Panc1 (cell line): ENCODE measurements at regions not wholly inside any gene's neighbourhood (a gene's known extent, or its start where the extent isn't known, plus 50 kb on each side); places are given as distances from the start of the nearest gene placed in this dataset.

Experiments
- ATAC-seq: fragments of 200-7000 bp; cut with Tn5 transposase; 2 replicates; pipeline ENCODE4 v1.9.1; 2020; ENCODE audit warnings: mild to moderate bottlenecking, moderate library complexity
- BruUV-seq: library from RNA; stranded (reverse); fragments of 400-500 nt; replicated peaks from 2 replicates; lab custom pipeline; 2021; lab: Mats Ljungman, UMichigan
- CTCF ChIA-PET: fragments of 300-600 bp; sonication (Branson Sonifier 250); formaldehyde crosslinking; loops from one replicate; lab custom pipeline; 2022; ENCODE audit warnings: antibody characterized with exemption; lab: Charles Lee
- POLR2A ChIA-PET: fragments of 300-600 bp; sonication (Branson Sonifier 250); formaldehyde crosslinking; loops from one replicate; lab custom pipeline; 2022; ENCODE audit warnings: antibody characterized with exemption; lab: Charles Lee
- DNase-seq: peaks from one replicate; pipeline ENCODE4 v3.0.0-alpha.2; 2010; ENCODE audit warnings: low read depth, low spot score
- H3K27ac ChIP-seq: 2 replicates; pipeline ENCODE4 v1.5.1; 2011; ENCODE audit warnings: mild to moderate bottlenecking, low read length, inconsistent platforms
- H3K27me3 ChIP-seq: fragments of 200-500 bp; sonication (Bioruptor generic); 2 replicates; pipeline ENCODE4 v1.6.0; 2014; ENCODE audit warnings: low read length, inconsistent platforms; ENCODE audit not compliant: control insufficient read depth, insufficient read depth
- H3K36me3 ChIP-seq: fragments of 200-500 bp; sonication (Bioruptor generic); 2 replicates; pipeline ENCODE4 v1.5.1; 2014; ENCODE audit warnings: inconsistent platforms, mild to moderate bottlenecking, low read length, moderate library complexity; ENCODE audit not compliant: control insufficient read depth, insufficient read depth
- H3K4me1 ChIP-seq: 2 replicates; pipeline ENCODE4 v1.5.1; 2011; ENCODE audit warnings: inconsistent platforms, mild to moderate bottlenecking, low read length, moderate library complexity; ENCODE audit not compliant: control insufficient read depth, insufficient read depth
- H3K4me3 ChIP-seq, 2 experiments: 2 replicates each; pipeline ENCODE4 v1.5.1; 2011 to 2012; ENCODE audit warnings: low read depth in 2 of 2, low read length in 2 of 2, mild to moderate bottlenecking in 2 of 2, inconsistent platforms in 1 of 2, moderate library complexity in 1 of 2
- H3K9me3 ChIP-seq: fragments of 200-500 bp; sonication (Bioruptor generic); 2 replicates; pipeline ENCODE4 v1.5.1; 2014; ENCODE audit warnings: low read depth, mild to moderate bottlenecking, inconsistent platforms, low read length, moderate library complexity; ENCODE audit not compliant: control insufficient read depth, insufficient read depth
- CTCF ChIP-seq: fragments of 450-650 bp; IDR thresholded peaks from 2 replicates; pipeline ENCODE4 v1.5.1; 2017; ENCODE audit warnings: mild to moderate bottlenecking
- POLR2AphosphoS5 ChIP-seq: IDR thresholded peaks from 2 replicates; pipeline ENCODE4 v1.6.1; 2012; ENCODE audit warnings: mild to moderate bottlenecking, low read depth, low read length, moderate library complexity
- REST ChIP-seq, 2 experiments: IDR thresholded peaks; 2 replicates each; pipeline ENCODE4 v1.6.1; 2011 to 2012; ENCODE audit warnings: low read depth in 2 of 2, control low read depth in 1 of 2, low read length in 1 of 2, mild to moderate bottlenecking in 1 of 2, moderate library complexity in 1 of 2; ENCODE audit not compliant: insufficient read depth in 1 of 2
- SIN3A ChIP-seq: IDR thresholded peaks from 2 replicates; pipeline ENCODE4 v1.6.1; 2012; ENCODE audit warnings: low read depth, mild to moderate bottlenecking, low read length, moderate library complexity, borderline replicate concordance; ENCODE audit not compliant: insufficient read depth
- TCF7L2 ChIP-seq: IDR thresholded peaks from 2 replicates; pipeline ENCODE4 v1.6.1; 2011; ENCODE audit warnings: mild to moderate bottlenecking, low read depth, low read length, inconsistent platforms
- in situ Hi-C: cut with HindIII; loops from 2 replicates; pipeline ENCODE4 v1.10.0; 2016; ENCODE audit warnings: low sequenced_read_pairs, low pct_unique_long_range_greater_than_20kb
- intact Hi-C: fragments of 100-400 bp; cut with micrococcal nuclease; formaldehyde crosslinking; loops from one replicate; pipeline ENCODE4 v1.10.0; 2022; ENCODE audit not compliant: unreplicated experiment

GRCh38 chr2:144127693-144128092 lies 392.2 kb downstream of the ZEB2 start:
- no peak for TF ChIP-seq REST (IDR thresholded peaks at IDR 0.05; ENCODE audit: insufficient read depth in 1 of 2, low read depth in 2 of 2, low read length in 1 of 2)
- TF ChIP-seq CTCF: no peak
- TF ChIP-seq TCF7L2: no peak
- TF ChIP-seq POLR2AphosphoS5: no peak
- TF ChIP-seq SIN3A: no peak
- ChIA-PET POLR2A (no interaction called here), CTCF (no interaction called here)
- in situ Hi-C loops (no loop called here), intact Hi-C loops (no loop called here)
- DNase-seq (no peak), ATAC-seq (no peak)
- H3K4me3 ChIP-seq: no peak overlapping the region
- H3K36me3 ChIP-seq: no peaks in the 10 kb centered on the region
- no peaks in the 10 kb centered on the region for H3K4me1 ChIP-seq
- H3K27me3 ChIP-seq: no peaks in the 10 kb centered on the region
- no TSS peak for BruUV-seq
- no peaks in the 10 kb centered on the region for H3K9me3 ChIP-seq
- H3K27ac ChIP-seq: no peak overlapping the region

- CTCF ChIA-PET: no interaction called here
- BruUV-seq: no TSS peak
These were observed 393.6 kb downstream of the ZEB2 start for GRCh38 chr2:144126302-144126701.

More at GRCh38 chr2:144126302-144126701, 393.6 kb downstream of the ZEB2 start:
- POLR2A ChIA-PET: no interaction called here
- no peaks in the 10 kb centered on the region for H3K27me3 ChIP-seq
- H3K4me1 ChIP-seq: no peaks in the 10 kb centered on the region
- TF ChIP-seq TCF7L2 (no peak), REST (IDR thresholded peaks at IDR 0.05; ENCODE audit: insufficient read depth in 1 of 2, low read depth in 2 of 2, low read length in 1 of 2) (no peak)
- no peak for ATAC-seq
- H3K27ac ChIP-seq: no peak overlapping the region
- no peak overlapping the region for H3K4me3 ChIP-seq
- H3K9me3 ChIP-seq: no peaks in the 10 kb centered on the region
- in situ Hi-C loops (no loop called here), intact Hi-C loops (no loop called here)
- no peaks in the 10 kb centered on the region for H3K36me3 ChIP-seq
- DNase-seq: no peak
